ENCODE measurements at regions not wholly inside any gene's neighbourhood (a gene's known extent, or its start where the extent isn't known, plus 50 kb on each side); places are given as distances from the start of the nearest gene placed in this dataset.

DNA sequence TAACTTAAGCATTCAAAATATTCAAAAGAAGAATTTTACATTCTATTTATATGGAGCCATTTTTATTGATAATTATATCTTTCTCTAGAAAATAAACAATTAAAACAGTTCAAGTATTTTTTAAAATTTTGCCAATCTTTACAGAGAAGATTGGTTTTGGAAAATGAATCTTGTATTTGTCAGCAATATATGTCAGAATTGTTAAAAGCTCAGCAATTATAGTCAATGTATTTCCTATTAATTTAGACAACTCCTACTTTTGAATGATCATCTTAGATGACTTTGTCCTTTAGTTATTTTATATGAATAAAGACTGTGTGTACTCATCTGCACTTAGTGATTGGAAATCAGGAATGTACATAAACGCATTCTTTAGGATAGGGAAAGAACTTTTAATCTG lies 223.9 kb upstream of the MAD2L1 start:
- H3K9me3 ChIP-seq (ENCODE audit: control insufficient read depth, low read depth, low read length) = no peaks in the 10 kb centered on the region
- H2BK12ac ChIP-seq (ENCODE audit: insufficient read length, low read depth, low read length) = no peak overlapping the region
- no peak overlapping the region for H4K8ac ChIP-seq (replicated peaks; ENCODE audit: insufficient read length, low read depth, low read length)
- H3K79me2 ChIP-seq (ENCODE audit: insufficient read depth, low read length) = no peaks in the 10 kb centered on the region
- Mint-ChIP-seq H3K27ac (no peak overlapping the region), H3K4me3 (no peak overlapping the region), H3K9me3 (no peaks in the 10 kb centered on the region), H3K27me3 (ENCODE audit: low read depth) (no peaks in the 10 kb centered on the region), H3K4me1 (no peaks in the 10 kb centered on the region), H3K36me3 (ENCODE audit: insufficient read depth in 1 of 3, low read depth in 3 of 3) (no peaks in the 10 kb centered on the region)
- H3K27me3 ChIP-seq (ENCODE audit: insufficient read depth, low read length) = no peaks in the 10 kb centered on the region
- H3K56ac ChIP-seq (ENCODE audit: insufficient read length, low read depth, low read length) = no peak overlapping the region
- no peak for DNase-seq
- no peak overlapping the region for H2BK5ac ChIP-seq (ENCODE audit: insufficient read length, low read length)
- no peaks in the 10 kb centered on the region for H3K23me2 ChIP-seq (ENCODE audit: insufficient read length, low read depth, low read length, poor library complexity, severe bottlenecking)
- no peak overlapping the region for H3K4me2 ChIP-seq (ENCODE audit: insufficient read depth, insufficient read length, low read length)
- no peak overlapping the region for H4K91ac ChIP-seq (ENCODE audit: insufficient read length, low read depth, low read length)
- no peak overlapping the region for H2BK120ac ChIP-seq (ENCODE audit: low read depth, low read length, poor library complexity, severe bottlenecking)
- H3K4ac ChIP-seq (ENCODE audit: low read depth, low read length) = no peak overlapping the region
- no peak overlapping the region for H2AK5ac ChIP-seq (ENCODE audit: insufficient read length, low read length)
- no peak overlapping the region for H3T11ph ChIP-seq (ENCODE audit: low read length)
- H3K18ac ChIP-seq (ENCODE audit: insufficient read length, low read depth, low read length) = no peak overlapping the region
- no peak overlapping the region for H3K27ac ChIP-seq (ENCODE audit: insufficient read length, low read depth, low read length)
- H2BK15ac ChIP-seq (ENCODE audit: low read depth, low read length) = no peak overlapping the region
- no peak overlapping the region for H2BK20ac ChIP-seq (ENCODE audit: low read depth, low read length, poor library complexity, severe bottlenecking)
- H3K9ac ChIP-seq (ENCODE audit: extremely low read depth, insufficient read length, low read length) = no peak overlapping the region
- no peaks in the 10 kb centered on the region for H4K20me1 ChIP-seq (ENCODE audit: control insufficient read depth, insufficient read depth, insufficient read length)
- H3K4me1 ChIP-seq (ENCODE audit: insufficient read depth, low read length) = no peaks in the 10 kb centered on the region
- no peak overlapping the region for H3K14ac ChIP-seq (ENCODE audit: insufficient read depth, low read length)
- TF ChIP-seq, protein P1, sequence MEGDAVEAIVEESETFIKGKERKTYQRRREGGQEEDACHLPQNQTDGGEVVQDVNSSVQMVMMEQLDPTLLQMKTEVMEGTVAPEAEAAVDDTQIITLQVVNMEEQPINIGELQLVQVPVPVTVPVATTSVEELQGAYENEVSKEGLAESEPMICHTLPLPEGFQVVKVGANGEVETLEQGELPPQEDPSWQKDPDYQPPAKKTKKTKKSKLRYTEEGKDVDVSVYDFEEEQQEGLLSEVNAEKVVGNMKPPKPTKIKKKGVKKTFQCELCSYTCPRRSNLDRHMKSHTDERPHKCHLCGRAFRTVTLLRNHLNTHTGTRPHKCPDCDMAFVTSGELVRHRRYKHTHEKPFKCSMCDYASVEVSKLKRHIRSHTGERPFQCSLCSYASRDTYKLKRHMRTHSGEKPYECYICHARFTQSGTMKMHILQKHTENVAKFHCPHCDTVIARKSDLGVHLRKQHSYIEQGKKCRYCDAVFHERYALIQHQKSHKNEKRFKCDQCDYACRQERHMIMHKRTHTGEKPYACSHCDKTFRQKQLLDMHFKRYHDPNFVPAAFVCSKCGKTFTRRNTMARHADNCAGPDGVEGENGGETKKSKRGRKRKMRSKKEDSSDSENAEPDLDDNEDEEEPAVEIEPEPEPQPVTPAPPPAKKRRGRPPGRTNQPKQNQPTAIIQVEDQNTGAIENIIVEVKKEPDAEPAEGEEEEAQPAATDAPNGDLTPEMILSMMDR (conservative IDR thresholded peaks at IDR 0.05) = no peak
- no peak overlapping the region for H4K5ac ChIP-seq (ENCODE audit: insufficient read length, low read depth, low read length)
- no CpG with 5 or more reads among the region's 1 CpG for WGBS (ENCODE audit: extremely low coverage, insufficient read length, low lambda C conversion rate)
- no peaks in the 10 kb centered on the region for H3K79me1 ChIP-seq (ENCODE audit: insufficient read depth, low read depth, low read length, poor library complexity, severe bottlenecking)
- H2AFZ ChIP-seq (ENCODE audit: low read length) = no peak overlapping the region
- H3K23ac ChIP-seq (ENCODE audit: insufficient read length, low read depth, low read length) = no peak overlapping the region

All from H9 (cell line).